GM18507 (cell line): ENCODE measurements at regions not wholly inside any gene's neighbourhood (a gene's known extent, or its start where the extent isn't known, plus 50 kb on each side); places are given as distances from the start of the nearest gene placed in this dataset.
"Not testable (repeated sequence)": the region's sequence is repeated elsewhere in the genome, so short reads cannot be mapped to it uniquely, and the experiment has no call there.

Experiments used
- DNase-seq: peaks from one replicate; pipeline ENCODE4 v3.0.0; 2011; ENCODE audit warnings: low read depth; ENCODE audit not compliant: insufficient read length; ENCODE audit errors: extremely low spot score
- FAIRE-seq: peaks from 2 replicates; lab custom pipeline; 2011; peaks lifted over from hg19 to GRCh38; lab: Jason Lieb, UNC

- no peak for DNase-seq
- no peak for FAIRE-seq
Measured at GRCh38 chr3:102026656-102027055, 177.3 kb downstream of the NFKBIZ start.

GRCh38 chr3:102030661-102031060, 181.3 kb downstream of the NFKBIZ start:
- FAIRE-seq, result no peak
- no peak for DNase-seq

- DNase-seq (no peak), FAIRE-seq (no peak)
Measured at GRCh38 chr3:102031834-102032233, 182.5 kb downstream of the NFKBIZ start.

DNA sequence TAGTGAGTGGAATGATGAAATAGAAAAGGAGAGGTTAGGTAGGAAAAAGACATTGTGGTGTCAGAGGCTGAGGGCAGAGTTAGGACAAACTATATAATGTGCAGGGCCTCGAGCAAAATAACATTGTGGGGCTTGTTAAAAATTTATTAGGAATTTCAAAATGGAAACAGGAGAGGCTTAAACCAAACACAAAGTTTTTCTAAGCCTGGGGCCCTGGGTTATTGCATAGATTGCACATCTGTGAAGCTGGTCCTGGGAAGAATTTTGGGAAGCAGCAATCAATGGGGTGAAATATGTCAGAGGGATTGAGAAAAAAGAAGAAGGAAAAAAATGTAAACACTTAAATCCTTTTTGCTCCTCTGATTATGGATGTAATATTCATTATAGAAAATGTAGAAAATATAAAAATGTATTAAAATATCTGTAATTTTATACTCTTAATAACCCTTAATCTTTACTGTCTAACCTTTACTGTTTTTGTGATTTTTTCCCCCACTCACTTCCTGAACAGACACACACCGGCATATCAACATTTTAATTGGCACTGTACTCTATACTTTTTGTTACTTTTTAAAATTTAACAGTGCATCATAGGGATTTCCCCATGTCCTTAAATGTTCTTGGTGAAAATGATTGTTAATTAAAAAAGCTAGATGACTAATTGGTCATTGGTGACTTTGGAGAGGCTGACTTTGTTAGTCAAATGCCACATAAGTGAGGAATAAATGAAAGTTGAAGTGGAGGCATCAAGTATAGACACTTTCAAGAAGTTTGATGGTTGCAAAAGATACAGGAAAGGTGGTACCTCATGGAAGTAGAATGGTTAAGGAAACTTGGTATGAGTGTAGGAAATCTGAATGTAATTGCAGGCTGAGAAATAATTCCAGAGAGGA, 183.4 kb downstream of the NFKBIZ start:
- FAIRE-seq, result no peak

GRCh38 chr3:102034639-102035451, 185.5 kb downstream of the NFKBIZ start:
- FAIRE-seq (peak; percentile 12), DNase-seq (no peak)

More for the DNA sequence above, 183.4 kb downstream of the NFKBIZ start:
- DNase-seq, result no peak

GRCh38 chr3:102036017-102036416, 186.7 kb downstream of the NFKBIZ start:
- DNase-seq, result no peak
- FAIRE-seq, result peak; percentile 71

DNA sequence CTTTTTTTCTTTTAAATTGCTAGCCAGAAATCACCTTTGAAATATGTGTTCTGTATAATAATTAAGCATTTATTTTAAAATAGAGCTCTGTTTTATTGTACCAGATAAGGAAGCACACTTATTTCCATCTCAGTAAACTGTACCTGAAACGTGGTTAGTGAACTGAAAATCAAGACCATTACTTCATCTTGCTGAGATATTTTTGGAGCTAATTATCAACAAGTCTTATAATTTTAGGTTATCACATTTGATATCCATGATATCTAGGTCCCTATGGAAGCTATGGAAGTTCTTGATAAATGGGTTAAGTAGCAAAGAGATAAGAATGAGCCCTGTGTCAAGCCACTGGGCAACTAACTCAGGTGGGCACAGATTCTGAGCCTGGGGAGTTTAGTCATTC, 187.2 kb downstream of the NFKBIZ start:
- FAIRE-seq (peak; percentile 41), DNase-seq (no peak)

DNA sequence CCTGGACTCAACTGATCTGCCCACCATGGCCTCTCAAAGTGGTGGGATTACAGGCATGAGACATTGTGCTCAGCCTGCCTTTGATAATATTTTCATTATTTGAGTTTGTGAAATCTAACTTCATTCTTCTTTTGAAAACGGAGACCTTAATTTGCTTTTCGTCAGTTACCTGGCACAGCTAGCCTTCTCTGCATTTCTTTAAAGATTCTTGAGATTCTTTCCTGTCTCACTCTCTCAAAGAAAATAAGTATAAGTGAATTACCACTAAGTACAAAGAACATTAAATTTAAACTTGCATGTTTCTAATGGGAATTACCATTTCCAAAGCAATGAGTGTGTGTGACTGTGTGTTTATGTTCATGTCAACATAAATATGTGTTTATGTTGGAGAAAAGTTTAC, 187.9 kb downstream of the NFKBIZ start:
- FAIRE-seq (no peak), DNase-seq (no peak)

DNA sequence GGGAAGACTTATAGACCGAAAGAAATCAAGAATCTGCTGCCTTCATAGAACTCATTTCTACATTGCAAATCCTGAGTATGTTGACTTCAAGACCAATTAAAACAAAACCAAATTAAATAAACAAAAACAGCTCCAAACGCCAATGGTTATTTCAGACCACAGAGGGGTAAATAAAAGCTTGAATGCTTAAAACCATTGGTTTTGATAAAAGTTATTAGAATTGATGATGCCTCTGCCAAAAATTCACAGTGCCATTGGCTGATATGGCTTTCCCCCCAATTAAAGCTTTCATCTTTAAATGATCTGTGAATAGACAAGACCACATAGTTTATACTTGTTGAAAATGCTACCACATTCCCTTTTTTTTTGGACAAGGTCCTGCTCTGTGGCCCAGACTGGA, 188.5 kb downstream of the NFKBIZ start:
- FAIRE-seq (no peak), DNase-seq (no peak)

- FAIRE-seq, result peak; percentile 86
- DNase-seq, result no peak
Measured at GRCh38 chr3:102038477-102039142, 189.3 kb downstream of the NFKBIZ start.

DNA sequence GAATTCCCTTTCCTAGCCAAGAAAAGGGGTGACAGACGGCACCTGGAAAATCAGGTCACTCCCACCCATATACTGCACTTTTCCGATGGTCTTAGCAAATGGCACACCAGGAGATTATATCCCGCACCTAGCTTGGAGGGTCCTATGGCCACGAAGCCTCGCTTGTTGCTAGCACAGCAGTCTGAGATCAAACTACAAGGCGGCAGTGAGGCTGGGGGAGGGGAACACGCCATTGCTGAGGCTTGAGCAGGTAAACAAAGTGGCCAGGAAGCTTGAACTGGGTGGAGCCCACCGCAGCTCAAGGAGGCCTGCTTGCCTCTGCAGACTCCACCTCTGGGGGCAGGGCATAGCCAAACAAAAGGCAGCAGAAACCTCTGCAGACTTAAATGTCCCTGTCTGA, 190.8 kb downstream of the NFKBIZ start:
- not testable (repeated sequence) for FAIRE-seq, DNase-seq

DNA sequence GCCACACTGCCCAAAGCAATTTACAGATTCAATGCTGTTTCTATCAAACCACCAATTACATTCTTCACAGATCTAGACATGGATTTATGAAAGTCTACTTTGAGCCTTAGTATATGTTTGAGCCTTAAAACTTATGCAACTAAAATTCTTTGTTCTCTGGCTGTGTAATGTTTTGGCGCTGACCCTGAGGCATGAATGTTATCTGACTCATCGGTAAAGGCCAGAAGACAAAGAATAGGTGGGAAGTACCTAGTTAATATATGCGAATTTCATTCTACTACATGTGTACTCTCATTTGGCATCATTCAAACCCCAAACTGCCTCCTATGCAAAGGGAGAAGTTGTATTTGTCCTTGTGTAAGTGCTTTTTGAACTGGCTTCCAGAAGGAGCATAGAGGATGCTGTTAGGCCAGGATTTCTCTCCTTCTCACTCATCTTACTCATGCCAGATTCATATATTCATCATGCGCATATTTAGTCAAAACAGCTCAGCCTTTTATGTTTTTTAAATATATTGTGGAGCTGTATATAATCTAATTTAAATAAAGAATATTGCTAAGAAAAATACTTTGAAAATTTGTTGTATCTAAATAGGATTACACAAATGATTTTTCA, 204.2 kb downstream of the NFKBIZ start:
- FAIRE-seq (peak; percentile 35), DNase-seq (no peak)

DNA sequence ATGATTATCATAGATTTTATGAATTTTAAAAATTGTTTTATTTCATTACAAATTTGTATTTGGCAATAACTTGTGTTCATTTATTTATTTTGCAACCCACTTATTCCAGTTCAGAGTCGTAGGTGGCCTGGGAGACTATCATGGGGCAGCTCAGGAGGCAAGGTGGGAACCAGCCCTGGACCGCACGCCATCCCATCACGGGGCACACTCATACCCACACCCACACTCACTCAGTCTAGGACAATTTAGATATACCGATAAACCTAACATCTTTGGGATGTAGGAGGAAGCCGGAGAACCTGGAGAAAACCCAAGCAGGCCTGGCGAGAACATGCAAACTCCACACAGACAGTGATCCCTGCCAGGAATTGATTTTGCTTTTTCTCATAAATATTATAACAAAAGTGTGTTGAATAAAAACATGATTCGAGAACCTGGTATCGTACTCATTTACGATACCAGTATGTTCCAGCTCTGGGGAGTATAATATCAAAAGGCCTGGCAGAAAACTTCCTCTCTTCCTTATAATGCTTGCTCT, 205.3 kb downstream of the NFKBIZ start:
- FAIRE-seq (no peak), DNase-seq (no peak)

DNA sequence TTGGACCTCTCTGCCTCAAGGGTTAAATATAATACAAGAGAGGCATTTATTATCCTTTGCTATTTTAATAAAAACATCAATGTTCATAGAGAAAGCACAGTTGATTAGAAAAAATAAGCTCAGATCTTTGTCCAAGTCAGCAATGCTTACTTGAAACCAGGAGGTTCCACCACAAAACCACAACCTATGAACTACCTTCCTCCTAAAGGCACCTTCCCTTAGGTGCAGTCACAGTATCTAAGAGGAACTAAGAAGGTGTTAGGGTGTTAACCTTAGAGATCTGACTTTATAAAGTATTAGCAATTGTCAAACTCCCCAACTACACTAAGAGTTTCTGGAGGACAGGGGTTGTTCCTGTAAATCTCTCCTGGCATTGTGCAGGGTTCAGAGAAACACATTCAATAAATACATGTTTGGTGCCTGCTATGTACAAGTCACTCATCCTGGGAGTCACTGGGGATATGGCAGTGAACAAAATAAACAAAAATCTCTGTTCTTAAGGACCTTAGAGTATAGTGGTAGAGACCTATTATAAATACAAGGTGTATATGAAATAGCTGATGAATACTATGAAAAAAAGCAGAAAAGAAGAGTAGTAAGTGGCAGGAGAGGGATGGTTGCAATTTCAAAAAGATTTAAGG, 208.6 kb downstream of the NFKBIZ start:
- peak; percentile 45 for DNase-seq
- FAIRE-seq, result peak; percentile 95

DNA sequence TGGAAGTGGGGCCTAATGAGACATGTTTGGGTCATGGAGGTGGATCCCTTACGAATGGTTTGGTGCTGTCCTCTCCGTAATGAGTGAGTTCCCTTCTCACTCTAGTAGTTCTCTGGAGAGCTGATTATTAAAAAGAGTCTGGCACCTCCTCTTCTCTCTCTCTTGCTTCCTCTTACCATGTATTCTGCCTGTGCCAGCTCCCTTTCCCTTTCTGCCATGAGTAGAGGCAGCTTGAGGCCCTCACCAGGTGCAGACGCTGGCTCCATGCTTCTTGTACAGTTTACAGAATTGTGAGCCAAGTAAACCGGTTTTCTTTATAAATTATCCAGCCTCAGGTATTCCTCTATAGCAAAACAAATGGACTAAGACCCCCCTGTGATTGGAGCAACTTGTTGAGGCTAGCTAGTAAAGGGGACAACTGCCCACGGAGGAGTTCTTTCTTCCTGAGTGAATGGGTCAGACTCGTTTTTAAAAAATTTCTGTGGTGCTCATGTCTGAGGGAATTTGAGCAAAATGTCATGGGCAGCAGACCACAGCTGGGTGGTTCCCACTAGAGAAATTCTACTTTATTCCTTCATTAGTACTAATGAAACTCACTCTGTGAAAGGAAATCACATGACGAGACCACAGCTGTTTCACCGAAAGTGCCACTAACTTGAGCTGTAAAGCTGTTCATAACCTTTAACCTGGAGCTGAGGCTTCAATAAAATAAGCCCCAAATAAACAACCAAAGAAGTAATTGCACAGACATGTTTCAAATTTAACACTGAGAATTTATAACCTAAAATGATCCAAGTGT, 210.0 kb downstream of the NFKBIZ start:
- FAIRE-seq (peak; percentile 96), DNase-seq (peak; percentile 20)

- DNase-seq (no peak), FAIRE-seq (peak; percentile 88)
Measured at GRCh38 chr3:102060814-102061213, 211.5 kb downstream of the NFKBIZ start.

GRCh38 chr3:102063572-102063971, 214.3 kb downstream of the NFKBIZ start:
- no peak for DNase-seq
- FAIRE-seq, result no peak

DNA sequence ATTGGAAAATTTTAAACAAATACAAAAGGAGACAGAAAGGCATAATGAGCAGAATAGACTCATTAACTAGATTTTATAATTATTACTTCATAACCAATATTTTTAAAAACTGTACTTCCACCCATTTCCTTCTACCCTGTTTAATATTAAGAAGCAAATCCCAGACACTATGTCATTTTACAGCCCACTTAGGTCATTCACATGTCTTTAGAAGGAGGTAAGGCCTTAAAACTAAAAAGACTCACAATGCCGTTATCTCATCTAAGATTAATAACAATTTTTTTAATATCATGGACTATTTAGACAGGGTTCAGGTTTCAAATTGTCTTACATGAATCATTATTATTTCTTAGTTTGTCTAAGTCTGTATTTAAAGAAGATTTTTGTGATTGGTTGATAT, 217.2 kb downstream of the NFKBIZ start:
- no peak for DNase-seq
- no peak for FAIRE-seq
